Right kidney (tissue), 1 donor: ENCODE measurements at regions not wholly inside any gene's neighbourhood (a gene's known extent, or its start where the extent isn't known, plus 50 kb on each side); places are given as distances from the start of the nearest gene placed in this dataset.

Experiments used
- DNase-seq: peaks from one replicate; pipeline ENCODE4 v3.0.0-alpha.2; 2016

- DNase-seq = no peak
Observed at GRCh38 chr6:95243053-95243452, 334.3 kb upstream of the MANEA start.

DNA sequence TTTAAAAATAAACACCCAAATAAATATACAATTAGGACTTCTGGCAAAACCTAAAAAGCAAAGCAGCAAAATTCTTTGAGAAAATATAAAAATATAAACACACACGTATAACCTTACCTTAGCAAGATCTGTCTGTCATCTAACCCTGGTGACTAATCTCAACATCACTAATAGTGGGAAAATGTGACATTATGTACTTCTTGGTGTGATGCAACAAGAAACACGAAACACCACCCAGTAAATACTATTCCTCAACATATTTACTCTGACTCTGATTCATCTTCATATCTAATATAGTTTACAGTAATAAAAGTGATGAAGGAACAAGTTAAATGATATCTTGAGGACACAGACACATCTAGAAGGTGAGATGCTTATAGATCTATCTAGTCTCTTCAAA lies 332.6 kb upstream of the MANEA start:
- DNase-seq = no peak

- DNase-seq = no peak
Observed at GRCh38 chr6:95248499-95248898, 328.8 kb upstream of the MANEA start.

GRCh38 chr6:95249175-95249574 lies 328.2 kb upstream of the MANEA start:
- DNase-seq = no peak

- no peak for DNase-seq
Observed at GRCh38 chr6:95249661-95250060, 327.7 kb upstream of the MANEA start.

DNA sequence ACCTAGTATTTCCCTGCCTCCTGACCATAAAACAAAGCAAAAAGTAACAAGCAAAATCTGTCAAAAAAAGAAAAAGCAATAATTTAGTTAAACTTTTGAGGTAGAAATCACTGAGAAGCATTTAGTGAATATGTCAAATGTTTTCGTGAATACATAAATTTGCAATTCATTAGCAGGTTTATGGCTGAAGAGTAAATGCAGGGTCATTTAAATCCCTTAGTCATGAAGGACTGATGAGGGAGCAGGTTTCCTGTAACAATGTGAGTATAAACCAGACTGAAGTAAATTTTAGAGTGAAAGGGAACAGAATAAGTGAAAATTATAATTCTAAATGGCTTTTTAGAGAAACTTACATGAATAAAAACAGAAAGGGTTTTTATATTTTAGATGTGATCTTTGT lies 313.5 kb upstream of the MANEA start:
- no peak for DNase-seq

DNA sequence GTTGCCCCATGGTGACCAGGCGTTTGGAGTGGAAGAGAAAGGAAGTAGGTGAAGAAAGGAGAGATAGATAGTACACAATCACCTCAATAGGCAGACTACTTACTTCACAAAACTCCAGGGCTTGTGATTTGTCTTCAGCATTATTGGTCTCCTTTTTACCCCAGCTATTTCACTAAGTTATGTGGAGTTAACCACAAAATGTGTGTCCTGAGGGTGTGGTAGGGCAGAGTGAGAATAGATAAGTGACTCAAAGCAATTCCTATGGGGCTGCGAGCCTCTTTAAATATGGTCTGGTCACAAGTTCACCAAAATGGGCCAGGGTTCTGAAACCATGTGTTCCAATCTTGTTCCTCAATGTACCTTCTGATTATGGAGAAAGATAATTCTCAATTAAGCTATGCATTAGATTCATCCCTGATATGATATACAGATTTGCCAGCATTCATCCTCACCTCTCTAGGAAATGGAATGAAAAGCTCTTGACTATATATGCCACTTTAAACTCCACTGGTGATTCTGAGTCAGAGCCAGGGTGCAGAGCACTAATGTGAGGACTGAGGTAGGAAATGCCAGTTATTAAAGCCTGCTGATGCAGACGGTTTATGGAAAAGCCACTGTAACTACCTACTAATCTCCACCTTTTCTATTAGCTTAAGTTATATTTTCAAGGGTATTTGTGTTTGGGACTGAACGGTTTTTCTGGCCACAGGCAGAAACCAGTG lies 310.6 kb upstream of the MANEA start:
- no peak for DNase-seq

DNA sequence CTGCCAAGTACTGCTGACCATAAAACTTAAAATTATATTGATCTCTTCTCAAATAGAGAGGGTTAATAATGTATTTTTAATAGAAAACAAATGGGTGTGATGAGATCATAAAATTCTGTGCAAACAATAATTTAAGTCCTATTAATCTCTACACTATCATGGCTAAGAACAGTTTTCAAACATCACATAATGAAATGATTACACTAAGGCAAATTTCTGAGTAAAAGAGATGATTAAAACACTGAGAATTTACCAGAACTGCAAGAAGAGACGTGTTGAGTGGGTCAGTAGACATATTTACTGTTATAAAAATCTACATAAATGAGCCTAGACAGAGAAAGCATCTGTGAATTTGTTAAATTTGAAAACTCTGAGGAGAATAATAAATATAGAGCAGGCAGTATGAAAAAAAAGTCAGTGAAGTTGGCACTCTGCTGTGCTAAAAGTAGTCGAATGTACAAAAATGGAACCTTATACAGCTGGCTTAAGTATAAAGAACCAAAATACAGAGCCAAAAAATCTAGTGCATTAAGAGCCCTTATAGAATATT lies 302.6 kb upstream of the MANEA start:
- no peak for DNase-seq

- DNase-seq = no peak
Observed at GRCh38 chr6:95279616-95280015, 297.7 kb upstream of the MANEA start.

- no peak for DNase-seq
Observed at GRCh38 chr6:95280686-95281273, 296.6 kb upstream of the MANEA start.

DNA sequence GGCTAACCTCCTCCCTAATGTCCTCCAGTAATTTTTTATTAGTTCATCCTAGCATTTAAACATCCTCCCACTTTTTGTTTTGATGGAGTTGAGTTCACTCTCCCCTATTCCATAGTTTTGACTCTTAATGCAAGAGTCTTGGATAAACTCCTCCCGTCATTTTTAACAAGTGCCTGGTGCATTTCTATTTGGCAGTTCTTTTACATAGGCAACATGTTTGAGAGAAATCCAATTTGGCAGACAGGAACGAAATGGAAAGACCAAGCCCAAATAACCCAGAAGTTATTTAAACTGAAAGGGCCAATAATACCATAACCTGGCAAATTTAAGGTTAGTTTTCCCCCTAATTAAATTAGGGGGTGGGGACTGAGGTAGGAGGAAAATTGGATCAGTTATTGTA lies 291.5 kb upstream of the MANEA start:
- no peak for DNase-seq

DNA sequence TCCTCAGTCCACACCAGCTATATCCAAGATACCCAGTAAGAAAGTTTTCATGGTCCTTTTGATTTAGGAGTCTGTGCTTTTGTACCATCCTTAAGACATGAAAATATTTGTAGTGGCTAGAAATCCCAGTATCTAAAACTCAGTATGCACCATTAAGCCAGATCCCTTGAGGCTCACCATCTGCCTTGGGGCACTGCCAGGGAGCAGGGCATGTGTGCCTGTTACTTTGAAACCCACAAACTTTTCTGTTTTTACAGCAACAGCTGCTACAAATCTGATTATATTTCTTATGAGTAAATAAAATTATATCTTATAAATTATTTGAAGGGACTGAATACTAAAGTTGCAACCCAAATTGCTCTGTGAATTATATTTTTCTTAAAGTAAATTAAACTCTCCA lies 290.5 kb upstream of the MANEA start:
- no peak for DNase-seq

- no peak for DNase-seq
Observed at GRCh38 chr6:95288251-95288650, 289.1 kb upstream of the MANEA start.

- DNase-seq = no peak
Observed at GRCh38 chr6:95292011-95292410, 285.3 kb upstream of the MANEA start.

GRCh38 chr6:95293257-95293656 lies 284.1 kb upstream of the MANEA start:
- no peak for DNase-seq

DNA sequence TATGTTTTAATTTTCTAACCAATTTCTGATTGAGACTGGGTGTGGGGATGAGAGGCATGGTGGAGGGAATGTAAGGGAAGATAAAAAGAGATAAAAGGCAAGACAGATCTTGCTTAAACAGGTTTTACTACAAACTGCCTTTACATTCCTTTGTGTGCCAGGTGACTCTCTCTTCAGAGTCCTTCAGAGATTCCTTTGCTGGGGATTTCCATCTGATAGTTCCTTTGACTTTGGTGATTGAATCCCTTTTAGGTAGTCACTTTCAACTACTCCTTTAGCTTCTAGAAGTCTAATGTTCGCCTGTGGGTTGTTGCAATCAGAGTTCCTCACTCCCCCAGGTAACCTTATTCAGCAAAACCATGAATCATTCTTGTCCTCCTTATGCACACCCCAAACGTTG lies 283.3 kb upstream of the MANEA start:
- no peak for DNase-seq

DNA sequence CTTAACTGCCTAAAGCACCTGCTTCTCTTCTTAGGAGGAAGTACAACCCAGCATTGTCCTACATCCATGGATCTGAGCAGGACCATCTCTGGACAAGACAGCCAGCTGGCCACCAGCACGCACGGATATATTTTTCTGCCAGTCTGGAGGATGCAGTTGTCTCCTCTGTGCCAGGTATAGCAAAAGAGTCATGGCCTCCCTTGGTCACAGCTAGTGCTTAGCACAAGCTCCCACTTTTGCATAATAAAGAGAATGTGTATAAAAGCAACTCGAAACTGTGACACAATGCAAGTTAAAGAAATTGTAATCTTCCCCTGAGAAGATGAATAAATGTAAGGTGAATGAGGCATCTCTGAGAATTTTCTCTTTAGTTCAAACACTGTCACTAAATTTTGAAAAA lies 267.8 kb upstream of the MANEA start:
- DNase-seq = no peak

DNA sequence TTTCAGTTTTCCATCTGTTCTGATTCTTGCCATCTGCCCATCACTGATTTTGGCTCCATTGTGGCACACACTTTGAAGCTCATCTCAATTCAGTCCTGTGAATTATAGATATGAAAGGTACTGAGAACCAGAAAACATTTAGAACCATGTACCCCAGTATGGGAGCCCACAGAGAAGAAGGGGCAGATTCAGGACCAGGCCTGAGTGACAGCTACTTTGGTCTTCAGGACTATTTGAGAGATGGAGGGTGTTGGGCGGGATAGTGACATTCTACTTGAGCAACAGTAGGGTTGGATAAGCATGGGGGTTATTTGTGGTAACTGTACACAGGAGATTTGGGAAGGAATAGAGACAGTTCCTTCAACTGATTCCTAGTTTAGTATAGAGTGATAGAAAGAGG lies 259.2 kb upstream of the MANEA start:
- no peak for DNase-seq

DNA sequence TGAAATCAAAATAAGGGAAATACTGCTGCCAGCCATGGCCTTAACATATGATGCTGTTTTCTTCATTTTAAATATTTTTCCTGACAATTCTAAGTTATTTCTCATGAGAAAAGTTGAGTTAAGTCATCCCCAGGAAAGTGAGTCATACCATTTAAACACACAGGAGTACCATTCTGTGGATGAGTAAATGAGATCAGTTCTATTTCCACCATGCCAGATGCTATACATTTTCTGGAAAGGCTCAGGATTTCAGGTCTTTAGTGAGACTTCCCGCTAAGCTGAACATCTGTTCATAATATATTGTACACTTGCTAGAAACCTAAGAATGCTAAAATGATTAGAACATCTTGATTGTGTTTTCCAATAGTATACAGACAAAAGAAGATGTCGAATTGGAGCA lies 256.2 kb upstream of the MANEA start:
- DNase-seq = no peak

DNA sequence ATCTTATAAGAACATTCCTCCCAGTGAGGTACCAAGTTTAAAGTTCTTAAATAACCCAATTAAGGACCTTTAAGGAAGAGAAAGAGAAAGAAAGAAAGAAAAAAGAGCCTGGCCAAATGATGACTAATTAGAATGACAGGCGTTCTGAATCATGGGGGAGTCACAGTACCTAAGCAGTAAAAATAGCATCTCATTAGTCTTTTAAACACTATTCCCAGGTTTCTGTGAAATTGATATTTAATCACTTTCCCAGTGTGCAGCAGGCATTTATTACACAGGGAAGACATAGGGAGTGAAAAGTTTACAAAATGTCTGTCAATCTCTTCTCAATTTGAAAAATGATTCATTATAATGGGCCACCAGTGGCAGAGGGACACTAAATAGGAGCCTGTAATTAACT lies 251.4 kb upstream of the MANEA start:
- DNase-seq = no peak

- no peak for DNase-seq
Observed at GRCh38 chr6:95328231-95328630, 249.1 kb upstream of the MANEA start.

DNA sequence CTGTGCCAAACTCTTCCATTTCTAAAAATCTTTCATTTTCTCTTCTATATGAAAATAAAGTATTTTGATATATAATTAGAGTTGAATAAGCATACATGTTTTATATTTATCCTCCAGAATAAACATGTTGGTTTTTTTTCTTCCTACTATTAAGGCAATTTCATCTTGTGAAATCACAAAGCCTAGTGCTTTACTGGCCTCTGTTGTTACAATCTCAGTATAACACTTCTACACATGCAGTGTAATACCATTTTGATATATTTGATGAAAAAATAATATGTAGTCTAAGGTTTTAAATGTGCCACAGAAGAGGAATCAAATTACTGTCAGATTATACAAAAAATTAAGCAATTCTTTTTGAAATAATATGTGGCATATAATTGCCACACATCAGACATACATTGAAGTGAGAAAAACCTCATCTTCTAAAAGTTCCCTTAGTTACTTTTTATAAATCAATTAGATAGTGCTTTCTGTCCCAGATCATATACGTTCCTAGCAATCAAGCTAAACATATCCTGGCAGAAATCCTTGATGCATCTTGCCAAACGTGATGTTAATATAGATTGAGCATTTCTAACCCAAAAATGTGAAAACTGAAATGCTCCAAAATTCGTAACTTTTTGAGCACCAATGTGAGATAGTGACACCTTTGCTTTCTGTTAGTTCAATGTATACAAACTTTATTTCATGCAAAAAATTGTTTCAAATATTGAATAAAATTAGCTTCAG lies 225.1 kb upstream of the MANEA start:
- DNase-seq = no peak

GRCh38 chr6:95354551-95354950 lies 222.8 kb upstream of the MANEA start:
- no peak for DNase-seq
